NCI-H128 (cell line): ENCODE measurements at regions not wholly inside any gene's neighbourhood (a gene's known extent, or its start where the extent isn't known, plus 50 kb on each side); places are given as distances from the start of the nearest gene placed in this dataset.

ENCODE experiments used
- DNase-seq: peaks from one replicate; lab custom pipeline; 2025; ENCODE audit not compliant: unreplicated experiment; lab: John Stamatoyannopoulos, UW

- DNase-seq, result no peak
Measured at GRCh38 chr10:113287592-113287991, 265.3 kb upstream of the HABP2 start.

DNA sequence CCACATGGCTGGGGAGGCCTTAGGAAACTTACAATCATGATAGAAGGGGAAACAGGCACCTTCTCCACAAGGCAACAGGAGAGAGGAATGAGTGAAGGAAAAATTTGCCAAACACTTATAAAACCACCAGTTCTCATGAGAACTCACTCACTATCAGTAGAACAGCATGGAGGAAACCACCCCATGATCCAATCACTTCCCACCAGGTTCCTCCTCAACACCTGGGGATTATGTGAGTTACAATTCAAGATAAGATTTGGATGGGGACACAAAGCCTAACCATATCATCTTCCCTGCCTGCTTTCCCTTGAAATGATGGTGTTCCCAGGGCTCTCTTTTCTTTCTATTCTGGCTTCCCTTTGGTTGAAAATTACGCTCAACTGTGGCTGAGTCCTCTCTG is 262.7 kb upstream of the HABP2 start:
- DNase-seq, result no peak

- DNase-seq, result no peak
Measured at GRCh38 chr10:113291413-113291812, 261.4 kb upstream of the HABP2 start.

- DNase-seq, result no peak
Measured at GRCh38 chr10:113292086-113292485, 260.8 kb upstream of the HABP2 start.

GRCh38 chr10:113292743-113293142 is 260.1 kb upstream of the HABP2 start:
- no peak for DNase-seq

DNA sequence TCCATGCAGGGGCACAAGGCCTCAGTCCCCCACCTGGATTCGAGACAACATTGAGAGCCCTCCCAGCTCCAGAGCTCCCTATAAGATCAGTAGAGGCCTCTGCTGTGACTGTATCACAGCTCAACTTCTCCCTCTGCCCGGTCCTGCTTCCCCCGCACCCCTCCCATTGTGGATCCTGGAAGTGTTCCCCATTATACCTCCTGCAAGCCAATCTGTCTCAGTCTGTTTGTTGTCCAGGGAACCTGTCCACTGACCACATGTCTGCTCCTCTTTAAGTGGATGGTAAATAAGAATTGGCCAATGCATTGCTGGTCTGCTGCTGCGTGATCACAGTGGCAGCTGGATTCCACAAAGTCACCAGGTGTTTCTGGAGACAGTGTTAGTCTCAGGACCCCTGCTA is 259.7 kb upstream of the HABP2 start:
- DNase-seq, result no peak

GRCh38 chr10:113294868-113295267 is 258.0 kb upstream of the HABP2 start:
- no peak for DNase-seq

DNA sequence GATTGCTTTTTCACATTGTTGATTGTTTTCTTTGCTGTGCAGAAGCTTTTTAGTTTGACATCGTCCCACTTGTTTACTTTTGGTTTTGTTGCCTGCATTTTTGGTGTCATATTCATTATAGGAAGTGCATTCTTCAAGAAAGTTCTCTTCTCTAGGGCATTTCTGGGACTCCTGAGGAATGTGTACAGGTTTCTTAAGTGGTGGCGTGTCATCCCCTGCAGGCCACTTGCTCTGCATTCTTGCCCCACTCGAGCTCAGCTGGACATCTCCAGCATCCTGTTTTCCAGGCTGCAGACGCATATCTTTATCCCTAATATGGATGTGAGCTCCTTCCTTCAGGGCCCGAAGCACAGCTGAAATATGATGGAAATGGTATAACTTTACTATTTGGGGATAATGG is 255.6 kb upstream of the HABP2 start:
- no peak for DNase-seq

GRCh38 chr10:113298616-113299015 is 254.2 kb upstream of the HABP2 start:
- no peak for DNase-seq

DNA sequence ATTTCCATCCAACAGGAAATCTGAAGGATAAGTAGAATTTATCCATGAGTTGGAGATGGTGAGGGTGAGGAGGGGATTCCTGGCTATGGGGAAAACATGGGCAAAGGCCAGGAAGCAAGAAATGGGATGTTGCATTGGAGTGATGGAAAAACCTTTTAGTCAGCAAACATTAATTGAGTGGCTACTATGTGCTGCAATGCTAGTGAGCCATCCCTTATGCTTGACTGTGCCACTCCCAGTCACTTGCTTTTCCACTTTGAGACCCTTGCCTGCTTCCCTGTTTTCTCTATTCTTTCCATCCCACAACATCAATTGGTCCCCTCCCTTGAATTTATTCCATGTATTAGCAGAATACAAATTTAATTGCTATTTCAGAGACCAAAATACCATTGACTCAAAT is 252.7 kb upstream of the HABP2 start:
- DNase-seq, result no peak

DNA sequence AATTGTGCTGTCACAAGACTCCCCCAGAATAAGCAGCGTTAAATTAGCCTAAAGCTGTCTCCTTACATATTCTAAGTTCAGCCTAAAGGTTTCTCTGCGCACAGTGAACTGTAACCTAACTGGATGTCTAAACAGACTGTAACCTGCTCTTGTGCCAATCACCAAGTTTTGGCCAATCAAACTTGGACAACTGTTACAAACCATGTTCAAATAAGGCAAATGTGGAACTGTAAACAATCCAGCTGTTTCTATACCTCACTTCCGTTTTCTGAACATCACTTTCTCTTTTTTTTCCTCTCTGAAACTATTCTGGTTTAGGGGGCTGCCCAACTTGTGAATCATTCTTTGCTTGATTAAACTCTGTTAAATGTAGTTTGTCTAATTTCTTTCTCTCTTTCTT is 252.2 kb upstream of the HABP2 start:
- DNase-seq, result no peak

GRCh38 chr10:113301342-113301984 is 251.4 kb upstream of the HABP2 start:
- no peak for DNase-seq

DNA sequence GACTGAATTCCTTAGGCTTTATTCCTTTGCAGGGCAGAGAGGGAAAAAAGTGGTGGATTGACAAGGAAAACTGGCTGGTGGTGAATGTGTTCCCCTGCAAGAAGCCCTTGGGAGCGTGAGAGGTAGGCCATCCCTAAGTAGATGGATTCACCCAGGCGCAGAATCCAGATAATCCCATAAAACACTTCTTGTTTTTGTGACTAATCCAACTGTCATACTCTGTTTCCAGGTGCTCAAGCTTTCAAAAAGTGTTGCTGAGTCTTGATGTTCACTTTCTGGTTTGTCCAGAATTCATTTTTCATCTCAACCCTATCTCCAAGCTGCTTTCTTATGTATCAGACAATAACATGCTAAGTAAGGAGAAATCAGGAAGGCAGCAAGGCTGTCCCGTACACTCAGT is 250.8 kb upstream of the HABP2 start:
- no peak for DNase-seq

GRCh38 chr10:113303544-113304146 is 249.2 kb upstream of the HABP2 start:
- DNase-seq, result no peak

DNA sequence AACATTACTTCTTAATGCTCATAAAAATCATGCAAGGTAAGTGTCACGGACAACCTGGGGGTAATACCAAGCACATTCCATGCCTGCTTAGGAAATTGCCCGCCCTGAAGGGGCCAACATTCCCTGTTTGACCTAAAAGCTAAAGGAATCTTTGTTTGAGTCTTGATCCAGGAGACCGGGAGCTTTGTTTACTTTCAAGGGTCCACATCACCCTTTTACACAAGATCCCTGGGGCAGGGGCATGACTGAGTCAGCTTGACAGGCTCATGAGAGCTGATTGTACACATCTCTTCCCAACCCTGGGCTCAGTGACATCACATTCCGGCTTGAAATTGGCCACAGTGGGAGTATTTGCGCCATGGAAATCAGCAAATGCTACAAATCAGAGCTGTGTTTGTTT is 248.1 kb upstream of the HABP2 start:
- DNase-seq, result no peak

DNA sequence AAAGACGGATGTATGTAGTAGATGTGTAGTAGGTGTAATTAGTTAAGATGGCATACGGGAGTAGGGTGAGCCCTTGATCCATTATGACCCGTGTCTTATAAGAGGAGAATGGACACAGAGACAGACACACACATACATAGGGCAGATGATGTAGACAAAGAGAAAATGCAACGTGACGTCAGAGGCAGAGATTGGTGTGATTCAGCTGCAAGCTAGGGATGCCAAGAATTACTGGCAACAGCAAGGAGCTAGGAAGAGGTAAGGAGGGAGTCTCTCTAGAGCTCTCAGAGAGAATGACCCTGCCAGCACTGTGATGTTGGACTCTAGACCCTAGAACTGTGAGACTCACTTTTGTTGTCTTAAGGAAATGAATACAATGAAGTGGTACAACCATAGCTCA is 247.0 kb upstream of the HABP2 start:
- DNase-seq, result no peak

DNA sequence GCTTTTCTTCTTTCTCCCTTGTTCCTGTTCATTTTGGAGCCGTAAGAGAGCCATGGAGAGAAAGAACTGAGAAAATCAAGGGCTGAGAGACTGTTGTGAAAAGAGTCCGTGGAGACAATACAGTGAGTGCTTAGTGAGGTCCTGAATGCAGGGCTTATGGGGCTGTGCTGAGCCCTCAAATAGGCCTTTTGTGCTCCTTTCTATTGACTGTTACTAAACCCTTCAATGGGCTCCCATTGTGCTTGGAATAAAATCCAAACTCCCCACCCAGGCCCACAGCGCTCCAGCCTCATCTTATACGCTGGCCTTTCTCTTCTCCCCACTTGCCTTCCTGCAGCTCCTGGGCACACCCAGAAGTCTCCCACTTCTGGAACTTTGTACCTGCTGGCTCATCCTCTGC is 243.1 kb upstream of the HABP2 start:
- DNase-seq, result no peak

DNA sequence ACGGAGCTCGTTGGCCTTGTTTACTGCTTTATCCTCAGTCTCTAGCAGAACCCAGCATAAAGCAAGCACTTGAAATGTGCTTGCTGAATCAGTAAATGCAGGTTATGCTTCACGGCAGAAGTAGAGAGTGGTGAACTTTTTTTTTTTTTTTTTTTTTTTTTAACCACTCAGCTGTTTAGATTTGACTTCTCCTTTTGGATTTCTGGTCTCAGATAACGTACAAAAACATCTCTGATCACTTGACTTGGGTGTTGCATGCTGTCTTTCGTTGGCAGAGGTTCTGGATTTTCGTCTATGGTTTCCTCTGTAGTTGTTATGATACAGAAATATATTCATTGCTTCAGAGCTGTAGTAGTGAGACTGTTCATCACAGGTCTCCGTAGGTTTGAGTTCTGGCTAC is 242.5 kb upstream of the HABP2 start:
- DNase-seq, result no peak

DNA sequence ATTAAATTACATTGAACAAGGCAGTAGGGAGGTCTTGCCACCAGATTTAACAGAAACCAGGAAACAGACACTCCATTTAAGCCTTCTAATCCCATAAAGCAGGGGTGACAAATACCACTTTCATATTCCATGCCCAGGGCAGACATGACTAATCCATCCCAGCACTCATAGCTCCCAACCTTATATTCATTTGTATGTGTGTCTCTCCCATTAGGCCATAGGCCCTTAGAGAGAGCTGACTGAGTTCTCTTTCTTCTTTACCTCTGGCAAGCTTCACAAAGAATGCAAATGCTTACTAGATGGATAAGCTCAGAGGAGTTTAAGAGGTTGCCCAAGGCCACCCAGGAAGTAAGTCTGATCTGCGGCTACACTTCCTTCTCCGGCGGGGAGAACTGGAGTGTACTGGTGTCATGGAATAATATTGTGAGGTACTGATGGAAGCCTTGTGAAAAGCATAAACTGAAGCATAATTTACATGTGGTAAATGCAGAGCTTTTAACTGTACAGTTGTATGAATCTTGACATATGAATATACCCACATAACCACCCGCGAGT is 239.7 kb upstream of the HABP2 start:
- no peak for DNase-seq

DNA sequence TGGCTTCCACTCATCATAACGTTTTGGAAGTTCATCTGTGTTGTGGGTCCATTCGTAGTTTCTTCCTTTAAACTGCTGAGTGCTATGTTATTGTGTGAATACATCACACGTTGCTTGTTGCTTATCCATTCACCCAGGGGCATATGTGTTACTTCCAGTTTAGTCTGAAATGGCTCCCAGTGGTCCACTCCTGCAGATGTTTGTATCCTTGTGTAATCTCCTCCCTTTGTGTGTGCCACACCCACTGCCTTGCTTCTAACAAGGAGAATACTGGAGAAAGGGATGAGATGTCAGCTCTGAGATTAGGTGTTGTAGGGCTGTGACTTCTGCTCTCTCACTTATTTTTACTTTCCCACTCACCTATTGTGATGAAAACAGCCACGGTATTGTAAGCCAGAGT is 239.1 kb upstream of the HABP2 start:
- no peak for DNase-seq

DNA sequence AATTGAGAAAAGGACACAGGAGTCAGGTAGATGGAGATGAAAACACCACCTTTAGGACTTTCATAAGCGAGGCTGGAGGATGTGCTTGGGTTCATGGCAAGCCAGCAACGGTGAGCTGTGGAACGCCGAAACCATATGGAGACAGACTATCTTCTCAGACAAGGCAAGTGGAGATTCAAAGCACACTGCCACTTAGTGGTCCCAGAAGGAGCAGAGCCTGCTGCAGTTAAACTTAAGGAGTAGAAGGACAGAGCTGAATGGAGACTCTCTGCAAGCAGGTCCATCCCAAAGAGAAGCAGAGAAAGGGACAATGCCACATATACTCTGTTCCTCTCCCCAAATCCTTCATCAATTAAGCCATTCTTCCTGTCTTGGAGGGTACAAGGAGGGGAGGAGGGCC is 236.3 kb upstream of the HABP2 start:
- DNase-seq, result no peak

- no peak for DNase-seq
Measured at GRCh38 chr10:113317489-113317888, 235.4 kb upstream of the HABP2 start.

DNA sequence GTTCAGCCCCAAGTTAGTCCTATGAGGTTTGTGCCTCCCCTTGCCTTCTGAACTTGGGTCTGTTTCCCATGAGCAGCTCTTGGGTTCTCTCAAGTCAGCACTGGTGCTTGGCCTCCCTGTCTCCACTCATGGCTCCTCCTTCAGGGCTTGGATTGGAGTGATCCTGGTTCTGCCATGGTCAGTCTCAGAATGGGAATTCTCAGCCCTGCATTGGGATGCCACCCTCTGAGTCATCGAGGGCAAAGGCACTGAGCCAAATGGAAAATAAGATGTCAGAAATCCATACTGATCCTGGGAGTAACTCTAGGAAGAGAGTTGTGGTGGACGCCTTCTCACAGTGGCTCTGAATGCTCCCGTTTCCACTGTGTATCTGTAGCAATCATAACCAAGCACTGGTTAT is 233.4 kb upstream of the HABP2 start:
- DNase-seq, result no peak
